ENCODE measurements at regions not wholly inside any gene's neighbourhood (a gene's known extent, or its start where the extent isn't known, plus 50 kb on each side); places are given as distances from the start of the nearest gene placed in this dataset.

DNA sequence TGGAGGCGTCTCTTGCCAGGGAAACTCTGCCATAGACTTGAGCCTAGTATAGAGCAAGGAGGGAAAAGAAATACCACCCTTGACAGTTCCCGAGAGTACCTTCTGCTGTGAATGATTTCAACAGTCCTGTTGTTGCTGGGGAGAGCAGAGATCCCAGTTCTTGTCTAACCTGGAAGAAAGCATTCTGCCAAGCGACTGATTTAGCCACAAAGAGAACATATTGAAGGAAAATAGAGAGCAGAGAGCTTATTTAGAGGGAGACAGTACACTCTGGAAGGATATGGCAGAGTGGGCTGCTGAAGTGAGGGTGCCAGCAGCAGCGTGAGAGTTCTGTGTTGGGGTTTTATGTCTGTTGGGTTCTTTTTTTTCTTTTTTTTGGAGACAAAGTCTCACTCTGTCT, 966.9 kb upstream of the TMEM132C start:
- no peak for DNase-seq

DNA sequence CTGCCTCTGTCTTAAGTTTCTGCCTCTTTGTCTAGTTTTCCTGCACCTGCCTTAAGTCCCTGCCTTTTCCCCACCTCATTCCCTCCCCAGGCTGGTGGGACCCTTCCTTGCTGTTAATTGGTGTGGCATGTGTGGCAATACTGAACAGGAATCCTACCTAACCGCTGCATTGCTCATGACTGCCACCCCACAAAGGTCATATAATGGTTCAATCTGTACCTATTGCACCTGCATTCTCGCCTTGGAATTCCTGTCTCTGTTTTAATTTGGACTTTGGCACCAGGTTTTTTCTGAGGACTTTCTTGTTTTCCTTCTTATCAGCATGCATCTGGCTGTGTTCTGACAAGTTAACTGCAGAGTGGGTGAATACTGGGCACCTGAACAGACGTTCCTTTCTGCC, 966.2 kb upstream of the TMEM132C start:
- no peak for DNase-seq

DNA sequence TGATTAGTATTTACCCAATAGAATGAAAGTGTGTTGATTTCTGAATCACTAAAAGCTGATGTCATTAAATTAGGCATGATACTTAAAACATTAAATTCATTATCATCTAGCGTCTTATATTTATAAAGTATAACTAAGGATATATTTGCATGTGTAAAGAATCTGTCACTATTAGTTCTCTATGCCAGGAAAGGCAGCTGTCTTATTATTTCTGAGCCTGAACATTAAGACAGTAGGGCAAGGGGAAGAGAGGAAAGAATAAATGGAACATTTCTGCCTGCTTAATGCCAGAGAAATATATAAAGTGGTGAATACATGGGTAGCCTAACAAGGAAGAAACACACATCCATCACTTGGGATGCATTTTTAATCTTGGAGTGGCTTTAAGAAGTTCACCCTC, 965.1 kb upstream of the TMEM132C start:
- no peak for DNase-seq

DNA sequence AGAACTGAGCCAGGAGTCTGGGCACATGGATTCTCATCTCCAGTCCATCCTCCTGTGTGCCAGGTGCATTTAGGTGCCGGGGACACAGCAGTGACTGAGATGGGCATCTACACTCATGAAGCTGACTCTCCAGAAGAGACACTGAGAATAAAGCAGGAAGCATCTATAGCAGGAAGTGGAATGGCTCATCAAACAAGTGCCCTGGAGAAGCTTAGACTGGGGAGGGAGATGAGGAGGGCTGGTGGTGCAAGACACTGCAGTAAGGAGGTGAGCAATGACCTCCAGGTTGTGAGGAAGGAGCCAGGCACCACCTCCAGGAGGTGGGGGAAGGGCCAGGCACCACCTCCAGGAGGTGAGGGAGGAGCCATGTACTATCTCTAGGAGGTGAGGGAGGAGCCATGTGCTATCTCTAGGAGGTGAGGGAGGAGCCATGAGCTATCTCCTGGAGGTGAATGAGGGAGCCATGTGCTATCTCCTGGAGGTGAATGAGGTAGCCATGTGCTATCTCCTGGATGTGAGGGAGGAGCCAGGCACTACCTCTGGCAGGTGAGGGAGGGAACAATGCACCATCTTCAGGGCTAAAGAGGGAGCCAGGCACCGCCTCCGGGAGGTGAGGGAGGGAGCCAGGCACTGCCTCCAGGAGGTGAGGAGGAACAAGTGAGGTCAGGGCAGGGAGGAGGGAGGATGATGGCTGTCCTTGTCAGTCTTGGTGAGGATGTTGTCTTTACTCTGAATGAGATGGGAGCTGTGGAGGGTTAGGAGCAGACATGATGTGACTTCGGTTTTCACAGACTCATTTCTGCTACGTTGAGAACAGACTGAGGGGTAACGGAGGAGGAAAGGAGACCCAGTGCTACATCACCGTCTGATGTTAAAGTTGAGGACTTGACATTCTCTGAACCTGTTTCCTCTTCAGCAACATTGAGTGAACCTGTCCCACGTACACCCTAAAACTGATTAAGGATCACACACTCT, 961.9 kb upstream of the TMEM132C start:
- no peak for DNase-seq

DNA sequence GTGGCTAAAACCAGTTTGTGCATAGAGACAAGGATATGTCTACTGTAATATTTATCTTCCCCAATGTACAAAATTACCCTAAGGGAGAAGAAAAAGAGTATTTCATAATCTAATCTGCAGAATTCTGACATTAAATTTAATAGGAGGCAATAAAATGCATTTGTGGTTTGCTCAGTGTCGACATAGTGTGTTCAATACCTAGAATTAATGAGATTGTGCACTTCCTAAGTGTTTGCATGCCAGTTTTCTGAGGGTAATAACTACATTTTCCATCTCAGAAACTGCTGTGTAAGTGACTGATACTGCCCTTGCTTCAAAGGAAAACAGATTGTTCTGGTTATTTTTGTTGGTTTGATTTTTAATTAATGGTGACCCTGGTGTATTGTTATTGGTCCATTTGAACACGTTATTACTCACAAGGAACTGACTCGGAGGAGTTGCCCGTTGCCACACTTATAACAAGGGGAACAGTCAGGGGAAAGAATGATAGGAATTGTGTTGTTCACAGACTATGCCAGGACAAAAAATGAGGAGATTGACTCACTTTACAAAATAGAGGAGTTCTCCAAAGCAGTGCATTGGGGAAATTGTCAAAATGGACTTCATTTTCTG, 960.3 kb upstream of the TMEM132C start:
- no peak for DNase-seq

DNA sequence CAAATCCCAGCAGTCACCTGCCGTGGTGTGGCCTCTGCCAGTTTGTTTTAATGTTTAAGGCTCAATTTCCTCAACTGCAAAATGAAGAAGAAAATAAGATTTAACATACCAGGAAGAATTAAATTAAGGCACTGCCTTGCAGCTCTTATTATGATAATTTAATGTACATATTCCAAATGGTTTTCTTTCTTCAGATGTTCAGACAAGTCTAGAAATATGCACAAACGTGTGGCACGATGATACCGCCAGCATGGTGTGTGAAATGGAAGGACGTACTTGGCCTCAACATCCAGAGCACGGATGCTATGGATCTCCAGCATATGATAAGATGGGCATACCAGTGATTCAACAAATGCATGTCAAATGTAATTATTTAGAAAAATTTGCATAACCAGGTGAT, 959.4 kb upstream of the TMEM132C start:
- no peak for DNase-seq

DNA sequence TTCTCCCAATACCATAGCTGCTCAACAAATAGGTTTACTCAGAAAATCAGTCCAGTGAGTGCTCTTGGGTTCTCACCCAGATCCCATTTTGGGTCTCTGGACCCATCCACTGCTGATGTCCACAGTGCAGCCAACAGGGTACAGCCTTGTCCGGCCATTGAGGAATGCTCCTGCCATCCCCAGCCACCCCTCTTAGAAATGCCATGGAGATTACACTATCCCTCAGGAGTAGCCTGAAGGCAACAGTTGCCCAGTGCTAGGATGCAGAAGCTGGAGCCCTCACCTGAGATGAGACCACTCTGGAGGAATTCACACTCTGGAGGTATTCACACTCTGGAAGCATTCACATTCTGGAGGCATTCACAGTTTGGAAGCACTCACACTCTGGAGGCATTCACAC, 958.8 kb upstream of the TMEM132C start:
- no peak for DNase-seq

DNA sequence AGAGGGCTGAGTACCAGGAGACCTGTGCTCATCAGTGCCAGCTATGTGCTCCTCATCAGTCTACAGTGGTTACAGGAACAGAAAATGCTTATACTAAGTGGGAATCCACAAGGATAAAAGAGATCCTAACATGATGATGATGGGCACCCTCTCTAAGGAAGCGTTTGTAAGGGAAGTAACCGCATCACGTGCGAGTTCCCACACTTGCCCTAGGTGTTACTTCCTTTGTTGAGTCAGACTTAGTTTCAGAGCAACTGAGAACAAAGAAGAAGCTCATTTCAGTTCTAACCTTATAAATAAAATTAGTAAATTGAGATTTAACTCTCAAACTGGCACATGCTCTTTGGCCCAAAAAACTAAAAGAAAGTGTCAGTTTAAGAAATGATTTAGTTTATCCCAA, 956.4 kb upstream of the TMEM132C start:
- no peak for DNase-seq

DNA sequence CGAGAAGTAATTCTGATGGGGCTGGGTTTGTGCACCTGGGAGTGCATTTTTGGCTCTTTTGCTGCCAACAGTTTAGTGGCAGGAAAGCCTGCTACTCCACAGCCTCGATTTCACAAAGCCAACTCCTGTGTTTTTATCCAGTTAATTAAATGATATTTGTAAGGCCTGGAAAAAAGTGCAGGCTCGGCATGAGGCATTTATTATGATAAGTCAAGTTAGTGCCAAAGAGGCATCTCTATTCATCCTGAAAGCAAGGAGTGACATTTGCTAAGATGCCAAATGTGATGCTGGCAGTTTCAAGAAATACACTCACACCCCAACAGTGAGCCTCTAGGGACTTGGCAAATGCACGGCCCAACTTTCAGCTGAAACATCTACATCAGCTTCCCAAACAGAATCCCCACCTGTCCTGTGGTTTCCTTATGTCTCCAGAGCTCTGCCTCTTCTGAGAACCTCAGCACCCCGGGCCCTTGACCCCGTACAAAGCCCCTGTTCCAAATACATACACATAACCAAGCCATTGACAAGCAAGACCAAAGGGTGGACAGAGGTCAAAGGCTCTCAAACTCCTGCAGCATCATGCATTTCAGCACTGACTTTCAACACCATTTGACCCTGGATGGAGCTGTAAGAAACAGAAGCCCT, 955.1 kb upstream of the TMEM132C start:
- no peak for DNase-seq

DNA sequence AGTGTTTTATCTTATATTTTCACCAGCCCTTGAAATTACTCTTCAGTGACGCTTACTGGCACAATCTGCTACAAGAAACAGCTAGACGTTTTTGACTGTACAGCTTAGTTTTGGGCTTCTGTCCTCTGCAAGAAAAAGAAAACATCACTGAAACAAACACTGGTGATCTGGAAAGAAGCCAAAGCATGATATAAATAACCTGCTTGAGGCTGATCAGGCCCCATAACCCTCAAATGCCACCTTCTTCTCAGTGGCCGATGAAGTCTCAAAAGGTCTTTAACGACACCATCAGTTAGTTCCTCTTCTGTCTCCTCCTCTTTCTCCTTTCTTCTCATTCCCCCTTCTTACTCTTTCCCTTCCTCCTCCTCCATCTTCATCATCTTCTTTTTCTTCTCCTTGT, 942.3 kb upstream of the TMEM132C start:
- DNase-seq: no peak

DNA sequence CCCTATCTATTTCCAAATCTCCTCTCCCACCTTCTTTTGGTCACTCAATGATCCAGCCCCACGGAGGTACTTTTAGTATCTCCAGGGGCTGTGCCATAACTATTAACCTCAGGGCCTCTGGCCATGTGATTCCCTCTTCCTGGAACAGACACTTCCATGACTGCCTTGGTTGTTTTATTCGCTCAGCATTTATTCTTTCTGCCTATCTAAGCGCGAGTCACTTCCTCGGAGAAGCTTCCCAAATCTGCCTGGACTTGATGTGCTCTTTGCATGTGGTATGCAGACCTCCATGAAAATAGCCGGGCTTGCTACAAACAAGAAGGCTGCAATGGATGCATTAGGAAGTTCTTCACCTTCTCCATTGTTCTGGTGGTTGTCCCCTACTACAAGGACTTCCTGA, 939.0 kb upstream of the TMEM132C start:
- no peak for DNase-seq

DNA sequence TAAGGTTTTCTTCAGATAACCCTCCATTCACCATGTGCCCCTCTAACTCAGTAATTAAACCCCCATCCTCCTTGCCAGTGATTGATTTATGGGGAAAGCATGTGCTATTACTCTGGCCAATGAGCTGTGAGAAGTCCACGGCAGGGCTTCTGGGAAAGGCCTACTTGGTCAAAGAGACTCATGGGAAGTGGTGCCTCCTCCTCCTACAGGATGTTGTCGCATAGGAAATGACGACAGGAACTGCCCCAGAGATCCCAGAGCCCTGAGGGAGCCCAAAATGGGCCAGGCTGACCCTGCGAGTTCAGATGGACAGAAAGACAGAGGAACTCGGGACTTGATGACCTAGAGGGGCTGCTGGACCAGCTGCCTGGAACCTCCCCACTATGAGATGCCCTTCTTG, 938.1 kb upstream of the TMEM132C start:
- no peak for DNase-seq

DNA sequence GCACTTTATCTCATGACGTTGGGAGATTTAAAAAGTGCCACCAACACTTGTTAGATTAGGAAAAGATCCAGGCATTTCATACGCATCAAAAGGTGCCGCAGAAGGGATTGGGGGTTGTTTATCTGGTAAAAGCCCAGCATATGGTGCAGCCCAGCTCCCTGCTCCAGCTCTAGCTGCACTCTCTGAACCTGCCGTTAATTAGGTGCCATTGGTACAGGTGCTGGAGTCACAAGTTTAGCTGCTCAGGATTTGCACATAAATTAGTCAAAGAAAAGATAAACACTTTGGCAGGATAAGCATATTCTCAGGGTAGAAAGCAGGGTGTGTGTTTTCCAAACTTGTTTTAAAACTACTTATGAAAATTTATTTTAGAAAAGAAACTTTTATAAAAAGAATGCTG, 932.6 kb upstream of the TMEM132C start:
- no peak for DNase-seq

DNA sequence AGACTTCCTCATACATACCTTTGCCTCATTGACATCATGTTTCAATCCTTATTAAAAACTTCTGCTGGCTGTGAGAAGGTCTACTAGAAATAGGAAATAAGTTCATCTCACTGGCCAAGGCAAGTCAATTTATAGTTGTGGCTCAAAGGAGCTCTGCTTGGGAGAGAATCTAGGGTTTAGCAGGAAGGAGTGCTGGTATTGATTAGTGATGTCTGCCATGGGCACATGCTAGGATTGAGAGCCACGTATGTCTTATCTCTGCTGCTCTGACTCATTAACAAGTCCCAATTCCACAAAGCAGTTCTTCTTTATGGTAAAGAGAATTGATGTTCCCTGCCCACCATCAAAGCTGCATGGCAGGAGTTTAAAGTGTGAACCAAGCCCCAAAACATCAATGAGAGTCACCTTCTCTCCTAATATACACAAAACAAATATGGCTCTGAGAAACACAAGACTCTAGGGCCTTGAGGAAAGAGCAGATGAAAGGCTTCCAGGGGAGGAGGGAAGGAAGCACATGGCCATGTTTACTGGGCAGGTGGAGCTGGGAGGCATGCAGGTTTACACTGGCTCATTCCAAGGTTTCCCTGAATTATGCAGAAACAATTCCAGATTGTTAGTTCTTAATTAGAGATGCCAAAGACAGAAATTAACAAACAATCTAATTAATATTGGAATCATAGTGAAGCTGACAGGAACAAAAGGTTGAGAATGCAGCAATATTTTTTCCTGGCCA, 931.9 kb upstream of the TMEM132C start:
- no peak for DNase-seq

DNA sequence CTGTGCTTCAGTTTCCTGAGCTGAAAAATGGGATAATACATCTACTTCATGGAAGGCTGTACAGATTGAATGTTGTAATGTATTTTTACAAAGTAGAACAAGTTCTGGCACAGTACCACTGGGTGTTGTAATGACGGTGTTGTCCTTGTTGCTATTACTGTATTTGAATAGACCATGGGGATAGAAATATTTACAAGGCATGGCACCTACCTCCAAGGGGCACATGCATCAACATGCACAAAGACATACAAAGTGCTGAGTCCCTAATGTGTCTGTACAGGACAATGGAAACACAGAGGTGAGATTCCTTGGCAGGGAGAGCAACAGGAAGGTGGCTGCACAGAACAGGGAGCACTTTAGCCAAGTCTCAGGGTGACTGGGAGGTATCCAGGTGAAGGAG, 930.6 kb upstream of the TMEM132C start:
- no peak for DNase-seq

DNA sequence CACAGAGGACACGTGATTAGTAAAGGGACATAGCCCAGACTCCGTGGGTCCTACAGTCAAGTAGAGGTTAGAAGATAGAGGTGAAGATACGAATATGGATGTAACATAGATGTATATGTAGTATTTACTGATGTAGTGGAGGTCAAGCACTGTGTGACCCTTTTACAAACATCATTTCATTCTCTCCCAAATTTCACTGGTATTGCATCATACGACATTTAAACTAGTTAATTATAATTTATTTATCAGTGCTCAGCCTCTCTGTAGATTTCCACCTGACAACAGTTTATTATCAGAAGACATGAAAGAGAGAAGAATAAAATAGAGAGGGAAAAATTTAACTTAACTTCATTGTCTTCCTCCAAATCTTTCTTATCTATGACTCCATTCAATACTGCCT, 927.9 kb upstream of the TMEM132C start:
- no peak for DNase-seq

DNA sequence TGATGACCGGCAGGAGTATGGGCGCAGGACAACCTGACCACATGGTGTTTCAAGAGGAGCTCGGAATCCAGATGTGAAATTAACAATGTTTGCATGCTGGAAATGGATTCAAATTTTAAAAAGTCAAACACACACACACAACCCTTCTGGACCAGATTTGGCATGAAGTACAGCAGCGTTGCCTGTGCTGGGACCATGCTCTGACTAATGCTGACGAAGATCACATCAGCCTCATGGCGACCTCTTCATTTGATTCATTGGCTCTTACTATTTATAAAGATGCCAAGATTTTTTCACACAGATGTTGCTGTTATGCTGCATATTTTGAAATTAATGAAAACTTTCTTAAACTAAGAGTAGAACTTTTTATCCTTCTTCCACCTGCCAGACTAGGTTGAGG, 926.6 kb upstream of the TMEM132C start:
- no peak for DNase-seq

DNA sequence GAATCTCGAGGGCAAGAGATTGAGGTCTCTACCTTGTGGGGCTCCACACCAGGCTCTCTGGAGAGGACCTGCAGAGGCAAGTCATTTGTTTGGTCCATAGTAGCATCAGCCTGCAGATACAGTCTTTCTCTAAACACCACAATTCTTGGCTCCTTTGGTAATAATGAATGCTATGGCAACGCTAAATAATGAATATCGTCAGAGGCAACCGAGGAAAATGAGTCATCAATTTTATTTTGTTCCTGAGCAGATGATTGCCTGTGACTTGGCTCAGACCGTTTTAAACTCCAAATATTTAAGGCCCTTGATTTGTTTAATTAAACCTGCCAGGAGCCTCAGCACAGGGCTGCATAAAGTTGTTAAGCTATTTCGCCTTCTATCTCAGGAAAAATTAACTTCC, 924.1 kb upstream of the TMEM132C start:
- no peak for DNase-seq

DNA sequence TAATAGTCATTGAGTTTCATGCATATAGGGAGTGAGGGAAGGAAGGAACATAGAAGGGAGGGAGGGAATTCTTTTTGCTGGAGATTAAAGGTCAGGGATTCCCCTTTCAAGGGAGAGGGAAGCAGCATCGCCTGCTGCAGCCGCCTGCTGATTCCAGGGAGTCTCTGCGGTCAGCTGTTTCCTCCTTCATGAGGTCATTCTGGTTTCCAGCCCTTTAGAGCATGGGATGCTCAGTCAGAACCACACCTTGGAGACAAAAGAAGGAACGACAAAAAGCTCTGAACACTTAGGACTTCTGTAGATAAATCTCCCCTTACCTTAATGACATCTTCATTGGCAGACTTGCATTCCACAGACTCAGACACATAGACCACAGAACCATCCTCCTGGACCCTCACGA, 923.0 kb upstream of the TMEM132C start:
- DNase-seq: no peak

DNA sequence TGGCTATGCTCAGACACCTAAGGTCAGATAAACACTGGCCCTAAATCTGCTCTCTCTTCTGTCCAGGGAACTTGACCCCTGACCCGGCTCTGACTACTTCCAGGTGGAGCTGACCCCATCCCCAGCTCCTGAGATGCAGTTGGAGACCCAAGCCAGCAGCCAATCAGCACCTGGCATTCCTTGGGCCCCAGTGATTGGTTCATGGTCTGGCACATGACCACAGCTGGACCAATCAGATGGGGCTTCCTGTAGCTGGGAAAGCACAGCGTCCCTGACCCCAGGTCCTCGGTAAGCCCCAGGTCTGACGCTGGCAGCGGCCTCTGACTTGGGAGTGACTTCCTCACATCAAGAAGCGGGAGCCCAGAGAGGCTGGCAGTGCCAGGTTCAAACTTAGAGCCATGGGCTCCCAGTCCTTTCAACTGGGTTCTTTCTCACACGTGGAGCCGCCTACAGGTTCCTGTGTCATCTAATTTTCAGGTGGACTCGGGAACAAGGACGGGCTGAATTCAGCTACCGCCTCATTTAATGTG, 915.4 kb upstream of the TMEM132C start:
- DNase-seq: no peak

DNA sequence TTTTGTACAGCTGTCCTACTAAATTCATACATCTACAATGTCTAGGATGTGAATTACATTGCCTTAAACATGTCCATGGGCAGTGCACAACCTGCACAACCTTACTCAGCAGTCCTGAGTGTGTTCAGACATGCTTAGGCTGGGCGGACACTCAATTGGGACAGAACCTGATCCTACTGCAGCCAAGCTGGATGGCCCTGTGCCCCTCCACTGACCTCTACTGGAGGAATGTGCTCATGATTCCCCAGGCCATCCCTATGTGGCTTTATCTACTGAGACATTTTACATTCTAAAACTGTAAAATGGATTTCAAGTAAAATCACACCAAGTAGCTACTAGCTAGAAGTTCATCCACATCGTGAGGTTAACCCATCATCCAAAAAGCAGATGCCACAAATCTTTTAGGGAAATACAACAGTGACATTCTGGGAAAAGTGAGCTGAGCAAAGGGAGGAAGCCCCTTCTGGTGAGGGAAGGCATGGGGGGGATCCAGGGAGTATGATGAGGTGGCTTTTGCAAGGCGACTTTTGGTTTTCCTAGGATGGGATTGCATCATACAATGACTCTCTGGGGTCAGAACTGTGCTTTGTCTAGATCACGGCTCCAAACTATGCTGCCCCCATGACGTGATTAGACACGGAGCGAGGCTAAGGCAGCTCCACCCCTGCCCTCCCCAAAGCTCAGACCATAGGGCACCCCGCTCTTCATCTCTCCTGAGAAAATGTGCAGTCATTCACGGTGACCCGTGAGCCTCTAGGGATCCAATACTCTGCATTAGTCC, 911.7 kb upstream of the TMEM132C start:
- DNase-seq: no peak

DNA sequence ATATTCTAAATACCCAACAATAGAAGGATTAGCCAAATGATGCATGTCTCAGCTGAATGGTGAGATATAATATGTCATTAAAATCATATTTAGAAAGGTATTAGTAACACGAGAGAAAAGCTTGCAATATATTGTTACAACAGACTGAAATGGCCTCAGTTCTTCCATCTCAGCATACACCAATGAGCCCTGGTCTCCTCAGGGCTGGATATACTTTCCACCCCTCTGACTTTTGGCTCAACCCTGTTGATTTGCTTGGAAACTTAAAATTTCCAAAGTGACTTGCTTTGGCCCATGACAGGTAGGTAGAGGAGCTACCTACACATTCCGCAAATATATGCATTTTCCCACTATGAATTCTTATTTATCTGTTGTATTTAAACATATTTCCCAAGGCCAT, 908.1 kb upstream of the TMEM132C start:
- no peak for DNase-seq
